Kidney (tissue), 13 donors: ENCODE measurements at regions not wholly inside any gene's neighbourhood (a gene's known extent, or its start where the extent isn't known, plus 50 kb on each side); places are given as distances from the start of the nearest gene placed in this dataset.

Experiments used
- DNase-seq, 5 donors: peaks; one replicate each; pipeline ENCODE4 v3.0.0-alpha.2; 2013 to 2020
- FAIRE-seq: peaks from 2 replicates; lab custom pipeline; 2012; peaks lifted over from hg19 to GRCh38; lab: Jason Lieb, UNC
- H3K27ac ChIP-seq, 2 donors: one replicate each; pipeline ENCODE4 v1.7.0; 2013; ENCODE audit warnings: low read depth in 2 of 2, low read length in 2 of 2, inconsistent platforms in 1 of 2
- H3K27me3 ChIP-seq: one replicate; pipeline ENCODE4 v1.7.1; 2013; ENCODE audit warnings: low read length, inconsistent platforms; ENCODE audit not compliant: control insufficient read depth, insufficient read depth
- H3K36me3 ChIP-seq, 3 donors: one replicate each; pipeline versions ENCODE4 v1.7.0 to v1.7.1; 2013; ENCODE audit warnings: low read length in 3 of 3, control low read depth in 1 of 3, inconsistent platforms in 1 of 3; ENCODE audit not compliant: insufficient read depth in 3 of 3, control insufficient read depth in 2 of 3
- H3K4me1 ChIP-seq, 3 donors: one replicate each; pipeline versions ENCODE4 v1.7.0 to v1.7.1; 2013; ENCODE audit warnings: low read length in 3 of 3, inconsistent platforms in 1 of 3, low read depth in 1 of 3; ENCODE audit not compliant: control insufficient read depth in 2 of 3, insufficient read depth in 2 of 3
- H3K4me3 ChIP-seq, 3 donors: one replicate each; pipeline versions ENCODE4 v1.7.0 to v1.8.1; 2013; ENCODE audit warnings: low read length in 3 of 3, control low read depth in 1 of 3, inconsistent platforms in 1 of 3
- H3K9ac ChIP-seq, 3 donors: one replicate each; pipeline versions ENCODE4 v1.7.0 to v1.7.1; 2013; ENCODE audit warnings: low read length in 3 of 3, control low read depth in 1 of 3, inconsistent platforms in 1 of 3
- H3K9me3 ChIP-seq, 3 donors: one replicate each; pipeline versions ENCODE4 v1.7.0 to v1.7.1; 2013; ENCODE audit warnings: low read length in 3 of 3, control low read depth in 1 of 3, inconsistent platforms in 1 of 3; ENCODE audit not compliant: control insufficient read depth in 2 of 3, insufficient read depth in 1 of 3
- CTCF ChIP-seq: IDR thresholded peaks from 3 replicates; pipeline ENCODE4 v1.5.1; 2012; ENCODE audit warnings: mild to moderate bottlenecking, moderate library complexity, borderline replicate concordance; ENCODE audit not compliant: insufficient read depth; ENCODE audit errors: extremely low read depth
- intact Hi-C: fragments of 100-400 bp; cut with DNase I; formaldehyde crosslinking; loops from one replicate; pipeline ENCODE4 v1.11.1; 2022
- donor health status: control.
- donor health status: control.
- donor health status: control.
- donor health status: control.
- donor health status: control.
- donor health status: DM: yes; HTN: yes; CAD: no.
- donor health status: Normal renal cell carcinoma (clear cell type).

GRCh38 chr10:65375528-65375927 lies 1550.3 kb upstream of the LRRTM3 start:
- intact Hi-C loops, result no loop called here
- FAIRE-seq (no peak), DNase-seq (no peak)
- Histone ChIP-seq H3K4me1 (no peaks in the 10 kb centered on the region), H3K4me3 (no peak overlapping the region), H3K9me3 (no peaks in the 10 kb centered on the region), H3K9ac (no peak overlapping the region), H3K36me3 (no peaks in the 10 kb centered on the region), H3K27ac (no peak overlapping the region), H3K27me3 (no peaks in the 10 kb centered on the region)
- no peak for TF ChIP-seq CTCF

- intact Hi-C loops, result no loop called here
- FAIRE-seq (no peak), DNase-seq (no peak)
- Histone ChIP-seq H3K4me1 (no peaks in the 10 kb centered on the region), H3K9ac (no peak overlapping the region), H3K27ac (no peak overlapping the region), H3K27me3 (no peaks in the 10 kb centered on the region), H3K9me3 (no peaks in the 10 kb centered on the region), H3K4me3 (no peak overlapping the region), H3K36me3 (no peaks in the 10 kb centered on the region)
- TF ChIP-seq CTCF, result no peak
Measured at GRCh38 chr10:65377687-65378086, 1548.1 kb upstream of the LRRTM3 start.

- H3K27ac ChIP-seq, result no peak overlapping the region
- H3K4me3 ChIP-seq, result no peak overlapping the region
- intact Hi-C loops, result no loop called here
- no peak overlapping the region for H3K9ac ChIP-seq
- no peaks in the 10 kb centered on the region for H3K9me3 ChIP-seq
- no peaks in the 10 kb centered on the region for H3K36me3 ChIP-seq
- FAIRE-seq, result no peak
- TF ChIP-seq CTCF, result no peak
- no peaks in the 10 kb centered on the region for H3K4me1 ChIP-seq
- no peaks in the 10 kb centered on the region for H3K27me3 ChIP-seq
- no peak for DNase-seq
Measured at GRCh38 chr10:65394502-65395297, 1531.1 kb upstream of the LRRTM3 start.
